ENCODE measurements at regions not wholly inside any gene's neighbourhood (a gene's known extent, or its start where the extent isn't known, plus 50 kb on each side); places are given as distances from the start of the nearest gene placed in this dataset.

GRCh38 chr4:11019451-11020240 is 335.1 kb upstream of the CLNK start:
- TF ChIP-seq CTCF (IDR thresholded peaks at IDR 0.05) (no peak), POLR2A (IDR thresholded peaks at IDR 0.05) (no peak)
